Neural progenitor cell (in vitro differentiated cells): ENCODE measurements at regions not wholly inside any gene's neighbourhood (a gene's known extent, or its start where the extent isn't known, plus 50 kb on each side); places are given as distances from the start of the nearest gene placed in this dataset.

Experiments
- EZH2 ChIP-seq: fragments of 200-600 bp; sonication (generic); IDR thresholded peaks from 2 replicates; pipeline ENCODE4 v1.6.1; 2017; ENCODE audit warnings: antibody characterized with exemption, mild to moderate bottlenecking, moderate library complexity
- EZH2phosphoT487 ChIP-seq: fragments of 200-600 bp; sonication (generic); IDR thresholded peaks from 2 replicates; pipeline ENCODE4 v1.6.1; 2017; ENCODE audit warnings: antibody characterized with exemption
- TF ChIP-seq, protein P1 (sequence below): fragments of 200-600 bp; sonication (generic); IDR thresholded peaks from 2 replicates; pipeline ENCODE4 v1.5.1; 2017; ENCODE audit warnings: antibody characterized with exemption, mild to moderate bottlenecking

DNA sequence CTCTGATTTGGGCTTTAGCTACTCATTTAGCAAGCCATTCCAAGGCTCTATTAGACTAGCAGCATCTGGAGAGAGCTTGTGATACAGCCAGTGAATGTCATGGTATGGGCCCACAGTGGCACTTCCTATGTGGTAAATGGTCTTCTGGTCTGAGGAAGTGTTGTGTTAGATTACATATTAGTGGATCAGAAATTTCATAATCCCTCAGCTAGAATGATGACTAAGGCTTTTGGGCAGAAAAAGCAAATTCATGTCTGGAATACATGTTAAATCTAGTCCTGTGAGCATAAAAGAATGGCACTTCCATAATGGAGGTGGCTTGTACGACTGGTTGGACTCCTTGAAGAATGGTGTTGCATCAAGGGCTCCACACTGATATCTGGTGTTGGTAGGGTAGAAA lies 436.8 kb upstream of the CWC22 start:
- TF ChIP-seq, protein P1, sequence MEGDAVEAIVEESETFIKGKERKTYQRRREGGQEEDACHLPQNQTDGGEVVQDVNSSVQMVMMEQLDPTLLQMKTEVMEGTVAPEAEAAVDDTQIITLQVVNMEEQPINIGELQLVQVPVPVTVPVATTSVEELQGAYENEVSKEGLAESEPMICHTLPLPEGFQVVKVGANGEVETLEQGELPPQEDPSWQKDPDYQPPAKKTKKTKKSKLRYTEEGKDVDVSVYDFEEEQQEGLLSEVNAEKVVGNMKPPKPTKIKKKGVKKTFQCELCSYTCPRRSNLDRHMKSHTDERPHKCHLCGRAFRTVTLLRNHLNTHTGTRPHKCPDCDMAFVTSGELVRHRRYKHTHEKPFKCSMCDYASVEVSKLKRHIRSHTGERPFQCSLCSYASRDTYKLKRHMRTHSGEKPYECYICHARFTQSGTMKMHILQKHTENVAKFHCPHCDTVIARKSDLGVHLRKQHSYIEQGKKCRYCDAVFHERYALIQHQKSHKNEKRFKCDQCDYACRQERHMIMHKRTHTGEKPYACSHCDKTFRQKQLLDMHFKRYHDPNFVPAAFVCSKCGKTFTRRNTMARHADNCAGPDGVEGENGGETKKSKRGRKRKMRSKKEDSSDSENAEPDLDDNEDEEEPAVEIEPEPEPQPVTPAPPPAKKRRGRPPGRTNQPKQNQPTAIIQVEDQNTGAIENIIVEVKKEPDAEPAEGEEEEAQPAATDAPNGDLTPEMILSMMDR, result no peak
- TF ChIP-seq EZH2 (no peak), EZH2phosphoT487 (no peak)
